Lung microvascular endothelial cell (primary cell): ENCODE measurements at regions not wholly inside any gene's neighbourhood (a gene's known extent, or its start where the extent isn't known, plus 50 kb on each side); places are given as distances from the start of the nearest gene placed in this dataset.

Source experiments
- DNase-seq, 2 donors: peaks; one replicate each; pipeline versions ENCODE4 v3.0.0 to v3.0.0-alpha.2; 2010; ENCODE audit warnings: low read depth in 2 of 2

GRCh38 chr6:11633741-11634509 is 96.4 kb downstream of the TMEM170B start:
- no peak for DNase-seq

- no peak for DNase-seq
These were observed 97.4 kb downstream of the TMEM170B start for GRCh38 chr6:11634948-11635347.

GRCh38 chr6:11636121-11636520 is 98.6 kb downstream of the TMEM170B start:
- DNase-seq, result no peak

- DNase-seq, result no peak
These were observed 99.7 kb downstream of the TMEM170B start for GRCh38 chr6:11637266-11637665.

GRCh38 chr6:11639376-11640235 is 102.1 kb downstream of the TMEM170B start:
- no peak for DNase-seq

GRCh38 chr6:11640486-11640885 is 102.9 kb downstream of the TMEM170B start:
- DNase-seq, result no peak

GRCh38 chr6:11644071-11644470 is 106.5 kb downstream of the TMEM170B start:
- DNase-seq, result no peak

GRCh38 chr6:11644601-11645000 is 107.1 kb downstream of the TMEM170B start:
- no peak for DNase-seq

- no peak for DNase-seq
These were observed 107.5 kb downstream of the TMEM170B start for GRCh38 chr6:11645016-11645415.

GRCh38 chr6:11648436-11648775 is 110.9 kb downstream of the TMEM170B start:
- DNase-seq, result no peak

- no peak for DNase-seq
These were observed 111.3 kb downstream of the TMEM170B start for GRCh38 chr6:11648889-11649288.

- peak; percentile 98 to 99 for DNase-seq
These were observed 112.6 kb downstream of the TMEM170B start for GRCh38 chr6:11650025-11650696.

GRCh38 chr6:11650711-11651110 is 113.2 kb downstream of the TMEM170B start:
- peak; percentile 62 to 66 for DNase-seq

GRCh38 chr6:11653028-11653583 is 115.6 kb downstream of the TMEM170B start:
- DNase-seq, result peak; percentile 85 to 99

- peak in 1 of 2 donors; percentile 20 for DNase-seq
These were observed 117.3 kb downstream of the TMEM170B start for GRCh38 chr6:11654876-11655275.

GRCh38 chr6:11656491-11656890 is 118.9 kb downstream of the TMEM170B start:
- no peak for DNase-seq

- DNase-seq, result no peak
These were observed 118.8 kb downstream of the ADTRP start for GRCh38 chr6:11659757-11660156.

GRCh38 chr6:11662323-11662722 is 116.3 kb downstream of the ADTRP start:
- DNase-seq, result no peak

- DNase-seq, result no peak
These were observed 115.1 kb downstream of the ADTRP start for GRCh38 chr6:11663519-11663918.
